ENCODE measurements at regions not wholly inside any gene's neighbourhood (a gene's known extent, or its start where the extent isn't known, plus 50 kb on each side); places are given as distances from the start of the nearest gene placed in this dataset.
A peak's percentile ranks its signal among the peaks of the same experiment; 100 is the strongest.

DNA sequence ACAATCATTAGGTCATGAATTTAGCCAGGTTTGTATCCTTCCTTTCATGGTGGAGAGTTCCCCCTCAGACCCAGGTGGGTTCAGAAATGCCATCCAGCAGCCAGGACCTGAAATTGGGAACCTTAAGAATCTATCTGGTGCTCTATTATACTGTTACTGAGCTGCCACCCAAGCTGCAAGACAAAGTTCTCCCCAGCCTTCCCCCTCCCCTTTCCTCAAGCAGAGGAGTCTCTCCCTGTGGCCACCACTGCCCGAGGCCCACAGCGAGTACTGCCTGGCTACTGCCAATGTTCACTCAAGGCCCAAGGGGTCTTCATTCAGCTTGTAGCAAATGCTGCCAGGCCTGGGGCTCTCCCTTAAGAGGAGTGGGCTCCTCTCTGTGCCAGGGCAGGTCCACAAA, 133.8 kb downstream of the TMEM38B start:
- no peak for DNase-seq

DNA sequence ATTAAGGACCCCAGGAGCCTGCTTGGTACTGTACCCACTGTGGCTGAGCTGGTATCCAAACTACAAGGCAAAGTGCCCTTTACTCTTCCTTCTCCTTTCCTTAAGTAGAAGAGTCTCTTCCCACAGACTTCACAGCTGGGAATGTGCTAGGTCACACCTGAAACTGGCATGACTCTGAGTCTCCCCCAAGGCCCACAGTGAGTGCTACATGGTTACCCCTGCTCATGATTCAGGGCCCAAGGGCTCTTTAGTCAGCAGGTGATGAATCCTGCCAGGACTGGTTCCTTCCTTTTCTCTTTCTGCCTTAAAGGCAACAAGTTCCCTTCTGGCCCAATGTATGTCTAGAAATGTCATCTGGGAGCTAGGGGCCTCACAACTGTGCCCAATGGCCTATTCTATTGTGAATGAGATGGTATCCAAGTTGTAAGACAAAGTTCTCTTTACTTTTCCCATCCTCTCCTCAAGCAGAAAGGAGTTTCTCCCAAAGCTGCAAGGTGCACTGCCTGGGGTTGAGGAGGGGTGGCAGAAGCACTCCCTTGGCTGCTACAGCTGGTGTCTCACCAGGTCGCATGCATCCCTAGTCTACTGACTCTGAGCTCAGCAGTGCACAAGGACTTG, 134.4 kb downstream of the TMEM38B start:
- DNase-seq: no peak

DNA sequence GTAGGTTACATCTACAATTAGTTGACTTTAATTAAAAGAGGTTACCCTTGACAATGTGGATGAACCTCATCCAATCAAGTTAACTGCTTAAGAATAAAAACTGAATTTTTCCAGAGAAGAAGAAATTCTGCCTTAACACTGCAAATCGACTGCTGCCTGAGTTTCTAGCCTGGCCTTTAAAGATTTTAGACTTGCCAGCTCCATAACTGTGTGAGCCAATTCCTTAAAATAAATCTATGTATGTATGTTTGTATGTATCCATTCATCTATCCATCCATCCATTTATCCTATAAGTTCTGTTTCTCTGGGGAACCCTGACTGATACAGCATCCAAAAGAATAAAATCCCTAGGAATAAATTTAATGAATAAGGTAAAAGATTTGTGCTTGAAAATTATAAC, 136.1 kb downstream of the TMEM38B start:
- DNase-seq: no peak

DNA sequence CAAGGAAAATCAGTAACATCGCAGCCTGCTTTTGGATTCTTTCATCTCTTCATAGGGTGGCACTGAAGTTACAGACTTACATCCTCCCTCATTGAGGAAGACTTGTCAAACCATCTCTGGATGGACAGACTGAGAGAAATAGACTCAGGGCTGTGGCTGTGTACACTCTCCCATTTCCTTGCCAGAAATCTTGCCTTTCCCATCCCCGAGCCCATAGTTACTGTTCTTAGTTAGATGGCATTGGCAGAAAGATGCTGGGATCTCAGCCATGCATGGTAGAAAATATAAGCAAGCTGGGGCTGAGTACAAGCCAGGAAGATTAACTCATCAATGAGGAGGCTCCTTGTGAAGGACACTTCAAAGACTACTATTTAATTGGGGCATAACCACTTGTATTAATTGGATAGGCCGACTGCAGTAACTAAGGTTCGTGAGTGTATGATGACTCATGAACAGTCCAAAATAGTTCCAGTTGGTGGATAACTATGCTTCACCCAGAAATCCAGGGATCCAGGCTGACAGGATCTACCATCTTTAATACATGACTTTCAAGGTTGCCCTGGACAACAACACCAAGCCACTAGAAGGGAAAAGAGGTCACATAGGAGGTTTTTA, 137.9 kb downstream of the TMEM38B start:
- no peak for DNase-seq

DNA sequence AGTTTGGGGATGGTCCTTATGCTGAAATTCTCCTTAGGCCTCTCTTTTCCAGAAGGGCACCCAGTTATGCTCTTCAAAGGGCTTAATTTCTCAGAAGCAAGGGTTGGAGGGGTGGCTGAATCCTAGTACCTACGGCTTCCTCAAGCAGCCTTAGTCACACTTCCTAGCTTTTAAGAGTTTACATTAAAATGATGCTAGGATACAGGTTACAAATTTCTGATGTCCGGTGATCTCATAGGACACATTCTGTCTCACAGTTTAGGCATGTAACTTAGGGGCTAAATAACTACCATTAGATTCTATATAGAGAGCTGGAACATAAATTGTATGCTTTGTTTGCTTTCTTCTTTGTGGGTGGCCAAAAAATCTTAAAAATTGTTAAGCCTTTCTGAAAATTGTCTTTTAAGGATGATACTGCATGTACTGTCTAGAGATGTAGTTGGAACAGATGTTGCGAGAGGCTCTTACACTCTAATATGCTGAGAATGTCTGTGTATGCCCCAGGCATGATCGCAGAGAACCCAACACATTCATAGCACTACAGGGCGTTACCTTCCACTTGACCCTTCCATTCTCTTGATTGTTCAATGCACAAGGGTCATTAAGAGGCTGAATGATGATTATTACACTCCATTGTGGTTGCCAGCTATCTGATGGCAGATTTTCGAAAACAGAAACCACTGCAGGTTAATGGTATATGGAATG, 139.1 kb downstream of the TMEM38B start:
- DNase-seq: no peak

DNA sequence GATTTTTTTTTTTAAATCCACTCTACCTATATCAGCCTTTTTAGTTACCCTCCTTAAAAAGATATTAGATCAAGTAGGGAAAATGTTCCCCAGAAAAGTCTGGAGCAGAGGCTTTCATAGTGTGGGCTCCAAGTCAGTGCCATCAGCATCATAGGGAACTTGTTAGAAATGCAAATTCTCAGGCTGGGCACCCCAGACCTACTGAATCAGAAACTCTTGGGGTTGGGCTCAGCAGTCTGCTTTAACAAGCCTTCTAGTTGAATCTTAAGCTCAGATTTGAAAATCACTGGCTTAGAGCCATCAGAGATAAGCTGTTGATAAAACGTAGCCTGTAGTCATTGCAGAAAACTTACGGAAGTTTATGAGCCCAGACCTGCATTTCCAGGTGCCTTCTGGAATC, 140.1 kb downstream of the TMEM38B start:
- DNase-seq: no peak

DNA sequence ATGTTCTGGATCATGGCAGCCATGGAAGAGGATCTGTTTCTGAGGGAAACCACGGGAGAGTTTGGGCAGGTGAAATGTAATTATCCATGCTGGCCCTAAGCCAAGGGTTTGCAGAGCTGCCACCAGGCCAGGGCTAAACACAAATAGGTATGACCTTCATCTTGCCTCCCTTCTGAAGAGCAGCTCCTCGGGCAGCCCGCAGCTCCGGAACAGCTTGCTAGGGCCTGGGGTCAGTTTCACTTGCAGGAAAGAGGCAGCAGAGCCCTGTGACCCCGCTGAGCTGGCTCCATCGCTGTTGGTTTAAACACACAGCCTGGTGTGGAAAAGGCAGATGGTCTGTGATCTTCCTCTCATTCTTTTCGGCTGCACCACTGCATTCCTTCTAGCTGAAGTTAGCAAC, 141.4 kb downstream of the TMEM38B start:
- DNase-seq: no peak

DNA sequence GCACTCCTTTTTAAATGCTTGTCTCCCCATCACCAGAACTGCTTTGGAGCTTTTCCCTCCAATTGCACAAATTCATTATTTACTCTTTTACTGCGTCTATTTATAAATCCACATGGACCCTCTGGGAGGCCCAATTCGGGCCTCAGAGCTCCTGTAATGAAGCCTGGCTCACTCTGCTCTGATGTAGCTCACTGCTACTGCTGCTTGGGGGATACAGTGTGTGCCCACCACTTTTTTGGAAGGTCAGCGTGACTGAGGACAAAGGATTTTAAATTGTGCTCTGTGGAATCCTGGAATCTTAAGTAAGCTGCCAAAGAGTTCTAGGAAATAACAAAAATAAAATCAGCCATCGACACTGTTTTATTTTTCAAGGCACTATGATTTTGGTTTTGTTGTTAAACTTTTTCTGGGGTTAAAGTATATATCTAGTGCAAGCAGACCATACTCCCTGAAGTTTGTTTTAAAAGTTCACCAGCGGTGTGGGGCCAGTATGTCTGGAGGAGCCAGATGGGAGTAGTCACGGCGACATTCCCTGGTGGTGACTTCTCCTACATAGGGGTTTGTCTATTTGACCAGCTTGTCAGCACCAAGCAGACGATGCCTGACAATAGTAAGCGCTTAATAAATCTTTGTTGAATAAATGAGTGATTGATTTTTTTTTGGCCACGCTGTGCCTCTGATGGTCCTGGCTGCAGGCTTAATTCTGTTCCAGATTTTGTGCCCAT, 142.8 kb downstream of the TMEM38B start:
- no peak for DNase-seq

DNA sequence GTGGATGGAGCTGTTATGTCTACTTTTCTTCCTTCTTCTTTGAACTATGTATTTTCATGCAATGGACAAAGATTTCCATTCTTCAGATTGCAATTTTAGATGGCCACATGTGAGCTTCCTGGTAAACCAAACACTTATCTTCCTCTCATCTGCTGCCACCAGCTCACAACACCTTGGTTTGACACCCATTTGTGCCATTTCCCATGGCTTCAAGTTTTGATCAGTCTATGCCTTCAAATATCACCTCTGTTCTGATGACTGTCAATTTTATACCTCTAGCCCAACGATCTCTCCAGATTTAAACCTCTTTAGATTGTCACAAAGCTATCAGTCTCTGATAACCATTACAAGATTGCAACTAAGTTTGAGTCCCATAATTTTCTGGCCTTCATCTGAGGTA, 147.2 kb downstream of the TMEM38B start:
- DNase-seq: no peak

DNA sequence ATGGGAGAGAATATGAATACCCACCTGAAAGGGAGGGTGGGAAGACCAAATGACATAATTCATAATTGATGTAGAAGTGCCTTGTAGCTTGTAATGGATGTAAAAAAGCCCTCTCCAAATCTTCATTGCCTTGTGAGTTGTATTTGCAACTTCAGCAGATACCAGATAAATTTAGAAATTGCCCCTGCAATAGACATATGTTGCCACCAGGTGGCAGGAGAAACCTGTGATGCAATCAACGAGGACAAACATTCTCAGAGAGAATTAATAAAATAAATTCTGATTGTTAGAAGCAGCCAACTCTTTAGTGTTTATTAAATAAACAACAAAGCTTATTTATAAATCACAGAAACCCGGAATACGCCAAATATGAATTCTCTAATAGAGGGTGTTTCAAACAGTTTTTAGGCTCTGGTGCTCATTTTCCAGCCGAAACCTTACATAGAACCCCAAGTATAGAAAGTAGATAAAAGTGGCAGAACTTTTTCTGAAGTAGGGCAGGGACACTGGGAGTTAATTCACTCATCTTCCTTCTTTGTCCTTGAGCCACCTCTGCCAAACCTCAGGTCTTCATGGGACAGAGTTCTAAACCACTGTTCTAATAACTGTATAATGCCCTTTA, 147.8 kb downstream of the TMEM38B start:
- DNase-seq: peak in 1 of 2 experiments; percentile 28

DNA sequence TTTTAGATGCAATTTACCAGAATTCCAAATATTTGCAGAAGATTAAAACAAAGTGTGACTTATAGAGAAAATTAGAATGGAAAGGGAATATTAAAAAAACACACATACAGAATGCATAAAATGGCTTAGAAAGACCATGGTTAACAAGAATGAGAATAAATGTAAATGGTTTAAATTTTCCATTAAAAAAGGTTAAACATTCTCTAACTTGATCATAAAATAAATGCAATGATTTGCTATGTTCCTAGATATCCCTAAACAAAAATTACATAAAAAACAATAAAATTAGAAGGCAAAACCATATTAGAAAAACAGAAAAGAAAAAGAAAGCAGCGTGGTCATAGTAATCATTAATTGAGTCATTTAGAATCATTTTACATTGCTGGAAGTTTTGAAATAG, 152.5 kb downstream of the TMEM38B start:
- DNase-seq: no peak

DNA sequence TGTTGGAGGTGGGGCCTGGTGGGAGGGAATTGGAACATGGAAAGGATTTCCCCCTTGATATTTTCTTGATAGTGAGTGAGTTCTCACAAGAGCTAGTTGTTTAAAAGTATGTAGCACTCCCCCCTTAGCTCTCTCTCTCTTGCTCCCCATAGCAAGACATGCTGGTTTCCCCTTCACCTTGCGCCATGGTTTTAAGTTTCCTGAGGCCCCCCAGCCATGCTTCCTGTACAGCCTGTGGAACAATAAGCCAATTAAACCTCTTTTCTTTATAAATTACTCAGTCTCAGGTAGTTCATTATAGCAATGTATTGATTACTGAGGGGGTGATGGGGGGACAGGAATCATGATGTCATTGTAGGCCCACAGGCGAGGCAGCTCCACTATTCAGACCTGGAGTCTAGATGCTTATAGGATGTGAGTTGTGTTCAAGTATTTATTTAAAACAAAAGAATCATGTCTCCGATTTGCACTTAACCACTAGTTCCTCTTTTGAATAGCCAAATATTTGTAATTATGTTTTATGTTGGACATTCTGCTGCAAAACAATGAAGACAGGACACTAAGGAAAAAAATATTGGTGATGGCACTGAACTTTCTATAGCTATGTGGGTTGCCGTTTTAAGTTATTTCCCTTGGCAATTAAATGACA, 156.6 kb downstream of the TMEM38B start:
- no peak for DNase-seq

DNA sequence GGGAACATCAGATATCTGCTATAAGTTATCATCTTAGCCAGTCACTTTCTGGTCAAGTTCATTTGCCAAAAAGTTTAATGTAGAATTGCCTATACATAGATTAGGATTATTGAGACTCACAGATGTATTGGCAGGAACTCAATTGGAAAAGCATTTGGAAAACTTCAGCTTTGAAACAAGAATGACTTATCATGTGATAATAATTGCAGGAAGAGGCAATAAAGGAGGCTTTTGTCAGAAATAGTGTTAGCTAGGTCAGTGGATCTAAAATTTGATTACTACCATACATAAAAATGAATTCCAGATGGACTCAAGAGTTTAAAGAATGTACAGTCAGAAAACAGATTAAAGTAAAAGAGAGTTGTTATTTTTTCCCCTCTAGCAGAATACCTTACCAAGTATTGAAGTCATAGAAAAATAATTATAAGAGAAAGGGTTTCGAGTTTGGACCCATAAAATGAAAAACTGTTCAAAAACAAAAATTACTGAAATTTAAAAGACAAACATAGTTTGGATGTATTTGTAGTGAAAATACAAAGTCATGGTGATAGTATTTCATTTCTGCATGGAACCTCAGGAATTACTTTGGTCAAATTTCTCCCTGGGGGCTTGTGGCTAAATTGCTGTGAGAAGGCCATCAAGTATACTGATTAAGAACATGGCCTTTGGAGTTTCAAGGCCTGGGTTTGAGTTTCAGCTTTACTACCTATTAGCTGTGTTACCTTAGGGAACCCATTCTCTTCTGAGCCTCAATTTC, 159.9 kb downstream of the TMEM38B start:
- no peak for DNase-seq

DNA sequence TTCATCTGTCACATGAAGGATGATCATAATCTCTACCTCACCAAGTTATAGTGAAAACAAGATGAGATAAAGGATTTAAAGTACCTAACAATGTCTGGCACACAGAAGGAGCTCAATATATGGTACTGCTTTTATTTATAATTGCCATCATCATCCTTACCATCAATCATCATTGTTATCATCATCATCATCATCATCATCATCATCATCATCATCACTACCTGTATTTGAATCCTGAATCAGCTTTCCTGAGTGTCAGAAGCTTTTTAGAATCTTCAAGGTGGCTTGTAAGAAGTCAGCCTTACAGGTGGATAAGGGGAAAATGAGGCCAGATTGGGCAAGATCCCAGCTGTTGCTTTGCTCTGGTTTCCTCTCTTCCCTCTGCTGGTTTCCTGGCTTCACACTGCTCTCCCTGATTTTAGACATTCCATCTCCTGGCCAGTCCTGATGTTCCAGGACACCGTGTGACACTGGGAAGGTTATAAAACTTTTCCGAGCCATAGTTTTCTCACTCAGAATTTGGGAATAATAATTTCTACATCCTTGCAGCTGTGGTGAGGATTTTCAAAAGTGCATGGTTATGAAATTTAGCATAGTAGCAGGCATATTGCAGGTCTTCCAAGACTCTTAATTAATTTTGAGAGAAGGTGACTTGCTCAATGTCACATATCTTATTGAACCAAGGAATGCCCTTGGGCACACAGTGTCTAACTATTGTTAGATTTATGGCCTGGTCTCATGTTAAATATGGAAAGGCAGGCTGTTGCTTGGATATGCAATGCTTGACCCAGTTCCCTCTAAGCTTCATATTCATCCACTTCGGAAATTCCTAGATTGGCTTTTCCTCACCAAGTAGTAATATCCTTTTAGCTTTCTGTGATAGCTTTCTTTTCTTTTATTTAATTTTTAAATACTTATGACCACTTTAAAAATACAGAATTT, 160.7 kb downstream of the TMEM38B start:
- no peak for DNase-seq

DNA sequence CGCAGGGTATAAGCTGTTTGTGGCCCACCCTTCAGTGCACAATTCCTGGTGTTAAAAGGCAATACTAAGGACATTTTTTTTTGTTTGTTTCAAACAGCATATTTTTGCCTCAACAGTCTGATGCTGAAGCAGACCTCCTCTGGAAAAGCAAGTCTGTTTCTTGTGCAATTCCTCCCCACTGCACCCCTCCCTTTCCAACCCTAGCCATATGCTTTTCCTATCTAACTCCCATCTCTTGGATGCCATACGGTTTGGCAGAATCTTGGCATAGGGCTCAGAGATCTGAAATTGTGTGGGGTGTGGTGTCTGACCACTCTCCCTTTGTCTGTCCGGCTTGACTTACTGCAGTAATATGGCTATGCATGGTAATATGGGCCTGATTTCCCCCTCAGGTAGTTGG, 161.6 kb downstream of the TMEM38B start:
- no peak for DNase-seq

DNA sequence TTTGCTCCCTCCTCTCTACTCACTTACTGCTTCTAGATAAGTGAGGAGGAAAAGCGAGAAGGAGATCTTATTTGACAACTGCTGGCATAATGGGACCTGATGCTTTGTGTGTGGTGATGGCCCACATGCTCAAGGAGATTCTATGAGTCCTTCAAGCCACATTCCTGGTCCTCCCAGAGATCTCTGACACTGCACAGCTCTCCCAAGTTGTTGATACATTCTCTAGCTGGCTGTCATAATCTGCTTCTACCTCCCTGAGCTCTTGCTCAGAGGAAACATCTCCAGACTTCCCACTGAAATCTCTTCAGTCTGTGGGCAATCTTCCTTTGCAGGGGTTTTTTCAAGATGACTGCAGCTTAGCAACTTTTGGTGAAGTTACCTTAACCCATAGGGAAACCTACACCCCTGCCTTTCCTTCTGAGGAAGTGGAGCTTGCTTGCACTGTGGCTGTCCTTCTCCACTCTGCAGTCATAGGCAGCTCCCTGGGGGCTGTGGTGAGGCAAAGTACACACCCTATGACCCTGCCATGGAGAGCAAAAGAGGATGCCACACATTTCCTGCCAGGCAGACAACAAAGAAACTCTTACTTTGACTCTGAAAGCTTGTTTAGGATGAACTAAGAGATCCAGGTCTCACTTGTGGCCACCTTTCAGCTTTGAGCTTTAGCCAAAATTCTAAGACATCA, 163.8 kb downstream of the TMEM38B start:
- DNase-seq: no peak

DNA sequence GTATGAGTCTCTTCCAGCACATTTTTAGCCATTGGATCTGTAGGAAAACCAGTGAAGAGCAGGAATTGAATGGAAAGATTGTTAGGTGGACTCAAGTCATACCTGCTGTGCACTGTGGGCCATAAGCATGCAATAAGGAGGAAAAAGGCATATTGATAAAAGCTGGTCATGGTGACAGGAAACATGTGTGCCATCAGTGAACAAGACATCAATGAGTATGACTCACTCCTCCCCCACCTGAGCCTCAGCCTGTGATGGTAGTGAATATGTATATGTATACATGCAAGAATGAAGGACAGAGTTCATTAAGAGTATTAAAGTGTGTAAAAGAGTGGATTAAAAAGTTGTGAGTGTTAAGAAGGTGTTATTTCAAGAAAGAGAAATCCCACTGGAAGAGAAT, 164.5 kb downstream of the TMEM38B start:
- DNase-seq: no peak

DNA sequence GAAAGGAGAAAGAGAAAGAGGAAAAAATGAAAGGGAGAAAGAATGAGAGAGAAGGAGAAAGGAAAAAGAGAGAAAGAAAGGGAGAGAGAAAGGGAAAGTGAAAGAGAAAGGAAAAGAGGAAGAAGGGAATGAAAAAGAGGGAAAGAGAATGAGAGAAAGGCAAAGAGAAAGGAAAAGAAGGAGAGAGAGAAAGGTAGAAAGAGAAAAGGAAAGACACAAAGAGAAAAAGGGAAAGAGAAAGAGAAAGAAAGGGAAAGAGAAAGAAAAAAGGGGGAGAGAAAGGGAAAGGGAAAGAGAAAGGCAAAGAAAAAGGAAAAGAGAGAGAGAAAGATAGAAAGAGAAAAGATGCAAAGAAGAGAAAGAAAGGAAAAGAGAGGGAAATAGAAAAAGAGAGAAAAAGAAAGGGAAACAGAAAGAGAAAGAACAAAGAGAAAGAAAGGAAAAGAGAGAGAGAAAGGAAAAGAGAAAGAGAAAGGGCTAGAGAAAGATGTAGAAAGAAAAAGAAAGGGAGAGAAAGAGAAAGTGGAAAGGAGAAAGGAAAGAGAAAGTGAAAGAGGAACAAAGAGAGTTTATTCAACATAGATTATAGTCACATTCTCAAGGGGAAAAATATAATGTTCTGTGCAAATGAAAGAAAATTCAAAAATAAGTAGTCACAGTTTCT, 165.2 kb downstream of the TMEM38B start:
- no peak for DNase-seq

DNA sequence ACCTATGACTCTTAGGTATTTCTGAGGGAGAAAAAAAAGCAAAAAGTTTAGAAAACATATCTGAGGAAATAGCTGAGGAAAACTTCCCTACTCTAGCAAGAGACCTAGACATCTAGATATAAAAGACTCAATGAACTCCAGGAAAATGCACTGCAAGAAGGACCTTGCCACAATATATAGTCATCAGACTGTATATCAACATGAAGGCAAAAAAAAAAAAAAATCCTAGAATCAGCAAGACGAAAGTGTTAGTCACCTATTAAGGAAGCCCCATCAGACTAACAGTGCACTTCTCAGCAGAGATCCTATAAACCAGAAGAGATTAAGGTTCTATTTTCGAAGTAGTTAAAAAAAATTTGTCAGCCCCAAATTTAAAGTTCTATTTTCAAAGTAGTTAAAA, 166.2 kb downstream of the TMEM38B start:
- no peak for DNase-seq

DNA sequence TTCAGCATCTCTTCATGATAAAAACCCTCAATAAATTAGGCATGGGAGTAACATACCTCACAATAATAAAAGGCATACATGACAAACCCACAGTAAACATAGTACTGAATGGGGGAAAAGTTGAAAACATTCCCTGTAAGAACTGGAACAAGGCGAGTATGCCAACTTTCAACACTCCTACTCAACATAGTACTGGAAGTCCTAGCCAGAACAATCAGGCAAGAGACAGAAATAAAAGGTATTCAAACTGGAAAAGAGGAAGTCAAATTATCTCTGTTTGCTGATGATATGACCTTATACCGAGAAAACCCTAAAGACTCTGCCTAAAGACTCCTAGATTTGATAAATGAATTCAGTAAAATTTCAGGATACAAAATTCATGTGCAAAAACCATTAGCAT, 167.6 kb downstream of the TMEM38B start:
- no peak for DNase-seq
